HEK293 (cell line): ENCODE measurements at regions not wholly inside any gene's neighbourhood (a gene's known extent, or its start where the extent isn't known, plus 50 kb on each side); places are given as distances from the start of the nearest gene placed in this dataset.

Source experiments
- CTCF ChIA-PET: fragments of 350-600 bp; formaldehyde crosslinking; extraction: SDS; loops from one replicate; lab custom pipeline; 2021; ENCODE audit warnings: antibody characterized with exemption; lab: Yijun Ruan, JAX
- POLR2A ChIA-PET: fragments of 300-600 bp; formaldehyde crosslinking; extraction: SDS; loops from one replicate; lab custom pipeline; 2020; ENCODE audit warnings: antibody characterized with exemption, inconsistent platforms; lab: Yijun Ruan, JAX
- H3K27ac ChIP-seq: fragments of 200-500 bp; sonication (Bioruptor generic); 2 replicates; pipeline ENCODE4 v1.5.1; 2014; ENCODE audit warnings: low read depth, low read length, control low read depth, inconsistent platforms; ENCODE audit errors: extremely low read depth
- H3K36me3 ChIP-seq, 2 experiments: fragments of 200-500 bp in 1 of 2; sonication (Bioruptor generic) in 1 of 2; 1 replicate in 1 of 2; 2 replicates in 1 of 2; pipeline ENCODE4 v1.5.1; 2014 to 2017; ENCODE audit warnings: inconsistent platforms in 2 of 2, low read length in 2 of 2; ENCODE audit not compliant: control insufficient read depth in 2 of 2, insufficient read depth in 1 of 2
- H3K4me1 ChIP-seq: fragments of 200-500 bp; sonication (Bioruptor generic); 2 replicates; pipeline ENCODE4 v1.5.1; 2014; ENCODE audit warnings: mild to moderate bottlenecking, low read length, inconsistent platforms; ENCODE audit not compliant: control insufficient read depth, insufficient read depth
- H3K4me3 ChIP-seq: 2 replicates; pipeline ENCODE4 v1.5.1; 2011; ENCODE audit warnings: low read depth, mild to moderate bottlenecking, control low read depth, low read length, moderate library complexity
- H3K9me3 ChIP-seq: fragments of 200-500 bp; sonication (Bioruptor generic); 2 replicates; pipeline ENCODE4 v1.5.1; 2014; ENCODE audit warnings: low read depth, low read length, inconsistent platforms; ENCODE audit not compliant: control insufficient read depth, insufficient read depth
- IKZF3 ChIP-seq: fragments of 450-650 bp; IDR thresholded peaks from 2 replicates; pipeline ENCODE4 v1.5.0; 2018; ENCODE audit warnings: missing biosample characterization, mild to moderate bottlenecking, missing genetic modification characterization, moderate library complexity
- KLF1 ChIP-seq: fragments of 450-650 bp; formaldehyde crosslinking; IDR thresholded peaks from 2 replicates; pipeline ENCODE4 v1.5.1; 2016; ENCODE audit warnings: missing biosample characterization, missing genetic modification characterization
- KLF9 ChIP-seq: fragments of 450-650 bp; formaldehyde crosslinking; IDR thresholded peaks from 2 replicates; pipeline ENCODE4 v1.5.1; 2016; ENCODE audit warnings: missing biosample characterization, missing genetic modification characterization, low read depth
- PRDM1 ChIP-seq: fragments of 450-650 bp; formaldehyde crosslinking; IDR thresholded peaks from 2 replicates; pipeline ENCODE4; 2016; ENCODE audit warnings: missing biosample characterization, missing genetic modification characterization
- ZNF140 ChIP-seq: fragments of 450-650 bp; formaldehyde crosslinking; IDR thresholded peaks from 2 replicates; pipeline ENCODE4 v1.5.1; 2016; ENCODE audit warnings: missing biosample characterization, missing genetic modification characterization
- ZNF19 ChIP-seq: fragments of 450-650 bp; formaldehyde crosslinking; IDR thresholded peaks from 2 replicates; pipeline ENCODE4; 2016; ENCODE audit warnings: missing biosample characterization, missing genetic modification characterization, low read depth
- ZNF2 ChIP-seq: fragments of 450-650 bp; formaldehyde crosslinking; IDR thresholded peaks from 2 replicates; pipeline ENCODE4 v1.5.1; 2016; ENCODE audit warnings: missing biosample characterization, missing genetic modification characterization
- ZNF354C ChIP-seq: fragments of 450-650 bp; formaldehyde crosslinking; IDR thresholded peaks from 2 replicates; pipeline ENCODE4 v1.5.1; 2016; ENCODE audit warnings: missing biosample characterization, missing genetic modification characterization, low read depth, borderline replicate concordance
- ZNF548 ChIP-seq: fragments of 450-650 bp; formaldehyde crosslinking; IDR thresholded peaks from 2 replicates; pipeline ENCODE4 v1.5.1; 2016; ENCODE audit warnings: missing biosample characterization, missing genetic modification characterization
- ZNF558 ChIP-seq: fragments of 450-650 bp; formaldehyde crosslinking; IDR thresholded peaks from 2 replicates; pipeline ENCODE4 v1.5.1; 2016; ENCODE audit warnings: missing biosample characterization, missing genetic modification characterization
- ZNF600 ChIP-seq: fragments of 450-650 bp; formaldehyde crosslinking; IDR thresholded peaks from 2 replicates; pipeline ENCODE4 v1.5.1; 2016; ENCODE audit warnings: missing biosample characterization, missing genetic modification characterization
- ZNF623 ChIP-seq: fragments of 450-650 bp; formaldehyde crosslinking; IDR thresholded peaks from 2 replicates; pipeline ENCODE4 v1.5.1; 2016; ENCODE audit warnings: missing biosample characterization, missing genetic modification characterization
- ZNF768 ChIP-seq: fragments of 450-650 bp; formaldehyde crosslinking; IDR thresholded peaks from 2 replicates; pipeline ENCODE4 v1.5.1; 2018; ENCODE audit warnings: missing biosample characterization, mild to moderate bottlenecking, missing genetic modification characterization
- ZSCAN23 ChIP-seq: fragments of 450-650 bp; formaldehyde crosslinking; IDR thresholded peaks from 2 replicates; pipeline ENCODE4 v1.5.1; 2016; ENCODE audit warnings: missing biosample characterization, missing genetic modification characterization
- TF ChIP-seq, protein P1 (sequence below): fragments of 450-650 bp; formaldehyde crosslinking; IDR thresholded peaks from 2 replicates; pipeline ENCODE4 v1.5.1; 2016; ENCODE audit warnings: missing biosample characterization, missing genetic modification characterization
- TF ChIP-seq, protein P2 (sequence below): fragments of 450-650 bp; formaldehyde crosslinking; IDR thresholded peaks from 2 replicates; pipeline ENCODE4 v1.5.1; 2016; ENCODE audit warnings: missing biosample characterization, missing genetic modification characterization, low read depth
- TF ChIP-seq, protein P3 (sequence below): fragments of 450-650 bp; formaldehyde crosslinking; IDR thresholded peaks from 2 replicates; pipeline ENCODE4 v1.5.1; 2016; ENCODE audit warnings: missing biosample characterization, missing genetic modification characterization

DNA sequence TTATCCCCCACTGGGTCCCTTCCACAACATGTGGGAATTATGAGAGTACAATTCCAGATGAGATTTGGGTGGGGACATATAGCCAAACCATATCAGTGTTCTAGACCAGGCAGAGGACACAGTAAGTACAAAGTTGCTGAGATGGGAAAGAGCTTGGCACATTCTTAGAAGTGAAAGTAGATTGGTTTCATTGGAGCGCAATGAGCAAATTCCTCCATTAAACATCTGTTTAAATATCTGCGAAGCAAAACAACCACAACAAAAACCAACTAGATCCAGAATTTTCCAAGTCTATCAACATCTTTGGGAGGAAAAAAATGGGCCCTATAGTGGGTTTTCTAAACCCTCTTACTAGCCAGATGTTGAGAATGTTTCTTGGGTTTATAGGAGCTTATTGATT is 80.0 kb upstream of the STEAP1B start:
- POLR2A ChIA-PET: interaction anchor here (0.5 kb wide), 1 partner anchor 565 kb away, joined by 3 read pairs; no protein-coding TSS in a partner anchor
- H3K4me3 ChIP-seq: no peak overlapping the region
- no peaks in the 10 kb centered on the region for H3K36me3 ChIP-seq
- CTCF ChIA-PET: interaction anchor here (1.1 kb wide), 1 partner anchor 20 kb away, joined by 6 read pairs; no protein-coding TSS in a partner anchor
- no peak overlapping the region for H3K27ac ChIP-seq
- no peaks in the 10 kb centered on the region for H3K9me3 ChIP-seq
- TF ChIP-seq ZNF768 (tag by site-specific recombination): no peak
- no peak for TF ChIP-seq ZSCAN23 (tag by site-specific recombination)
- no peak for TF ChIP-seq KLF9 (tag by site-specific recombination)
- no peak for TF ChIP-seq ZNF2
- TF ChIP-seq IKZF3 (tag by site-specific recombination): no peak
- no peak for TF ChIP-seq KLF1 (tag by site-specific recombination)
- TF ChIP-seq ZNF600 (tag by site-specific recombination): no peak
- TF ChIP-seq, protein P1, sequence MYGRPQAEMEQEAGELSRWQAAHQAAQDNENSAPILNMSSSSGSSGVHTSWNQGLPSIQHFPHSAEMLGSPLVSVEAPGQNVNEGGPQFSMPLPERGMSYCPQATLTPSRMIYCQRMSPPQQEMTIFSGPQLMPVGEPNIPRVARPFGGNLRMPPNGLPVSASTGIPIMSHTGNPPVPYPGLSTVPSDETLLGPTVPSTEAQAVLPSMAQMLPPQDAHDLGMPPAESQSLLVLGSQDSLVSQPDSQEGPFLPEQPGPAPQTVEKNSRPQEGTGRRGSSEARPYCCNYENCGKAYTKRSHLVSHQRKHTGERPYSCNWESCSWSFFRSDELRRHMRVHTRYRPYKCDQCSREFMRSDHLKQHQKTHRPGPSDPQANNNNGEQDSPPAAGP: no peak
- TF ChIP-seq, protein P2, sequence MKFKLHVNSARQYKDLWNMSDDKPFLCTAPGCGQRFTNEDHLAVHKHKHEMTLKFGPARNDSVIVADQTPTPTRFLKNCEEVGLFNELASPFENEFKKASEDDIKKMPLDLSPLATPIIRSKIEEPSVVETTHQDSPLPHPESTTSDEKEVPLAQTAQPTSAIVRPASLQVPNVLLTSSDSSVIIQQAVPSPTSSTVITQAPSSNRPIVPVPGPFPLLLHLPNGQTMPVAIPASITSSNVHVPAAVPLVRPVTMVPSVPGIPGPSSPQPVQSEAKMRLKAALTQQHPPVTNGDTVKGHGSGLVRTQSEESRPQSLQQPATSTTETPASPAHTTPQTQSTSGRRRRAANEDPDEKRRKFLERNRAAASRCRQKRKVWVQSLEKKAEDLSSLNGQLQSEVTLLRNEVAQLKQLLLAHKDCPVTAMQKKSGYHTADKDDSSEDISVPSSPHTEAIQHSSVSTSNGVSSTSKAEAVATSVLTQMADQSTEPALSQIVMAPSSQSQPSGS (tag by site-specific recombination): no peak
- TF ChIP-seq ZNF548 (tag by site-specific recombination): no peak
- TF ChIP-seq ZNF354C (tag by site-specific recombination): no peak
- TF ChIP-seq ZNF623 (tag by site-specific recombination): no peak
- H3K4me1 ChIP-seq: peaks cover 3% of the 10 kb centered on the region; the same call in 1 of the 2 replicates

DNA sequence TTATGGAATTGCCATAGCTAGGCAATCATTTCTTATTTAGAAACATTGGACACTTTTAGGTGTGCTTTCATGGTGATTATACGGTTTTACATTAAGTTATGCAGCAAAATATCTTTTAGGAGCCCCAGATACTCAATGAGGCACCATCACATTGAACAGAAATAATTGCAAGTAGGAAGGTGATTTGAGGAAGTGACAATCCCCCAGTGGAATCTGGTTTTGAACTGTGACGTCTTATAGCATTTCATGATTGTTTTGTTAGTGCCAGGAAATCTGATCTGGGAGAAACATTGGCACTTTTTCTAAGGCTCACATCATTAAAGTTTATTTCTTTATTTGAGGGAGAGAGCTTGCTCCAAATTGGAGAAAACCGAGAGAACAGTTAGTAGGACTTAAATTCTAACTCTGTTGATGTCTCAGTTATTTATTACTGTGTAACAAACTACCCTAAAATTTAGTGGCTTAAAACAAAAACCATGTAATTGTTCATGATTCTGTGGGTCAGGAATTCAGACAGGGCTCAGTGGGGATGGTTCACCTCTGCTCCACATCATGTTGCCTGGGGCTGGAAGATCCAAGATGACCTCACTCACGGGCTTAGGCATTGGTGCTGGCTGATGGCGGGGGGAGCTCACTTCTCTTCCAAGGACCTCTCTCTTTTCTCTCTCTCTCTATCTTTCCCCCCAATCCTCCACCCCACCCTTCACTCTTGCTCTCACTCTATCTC is 78.2 kb upstream of the STEAP1B start:
- Histone ChIP-seq H3K27ac (no peak overlapping the region), H3K4me1 (peaks cover 3% of the 10 kb centered on the region; the same call in 1 of the 2 replicates), H3K4me3 (no peak overlapping the region), H3K36me3 (no peaks in the 10 kb centered on the region), H3K9me3 (no peaks in the 10 kb centered on the region)
- CTCF ChIA-PET: interaction anchor here (0.6 to 1.4 kb wide), 4 partner anchors 9 to 477 kb away, joined by 5 to 12 read pairs (median 8); partner anchors contain the start of gene IL6
- TF ChIP-seq PRDM1 (tag by site-specific recombination) (no peak), ZNF600 (tag by site-specific recombination) (0 out of 2 replicates have a peak, but pooled peaks have one; percentile 10), ZNF19 (no peak), ZNF558 (tag by site-specific recombination) (no peak), ZNF140 (no peak)
- TF ChIP-seq, protein P3, sequence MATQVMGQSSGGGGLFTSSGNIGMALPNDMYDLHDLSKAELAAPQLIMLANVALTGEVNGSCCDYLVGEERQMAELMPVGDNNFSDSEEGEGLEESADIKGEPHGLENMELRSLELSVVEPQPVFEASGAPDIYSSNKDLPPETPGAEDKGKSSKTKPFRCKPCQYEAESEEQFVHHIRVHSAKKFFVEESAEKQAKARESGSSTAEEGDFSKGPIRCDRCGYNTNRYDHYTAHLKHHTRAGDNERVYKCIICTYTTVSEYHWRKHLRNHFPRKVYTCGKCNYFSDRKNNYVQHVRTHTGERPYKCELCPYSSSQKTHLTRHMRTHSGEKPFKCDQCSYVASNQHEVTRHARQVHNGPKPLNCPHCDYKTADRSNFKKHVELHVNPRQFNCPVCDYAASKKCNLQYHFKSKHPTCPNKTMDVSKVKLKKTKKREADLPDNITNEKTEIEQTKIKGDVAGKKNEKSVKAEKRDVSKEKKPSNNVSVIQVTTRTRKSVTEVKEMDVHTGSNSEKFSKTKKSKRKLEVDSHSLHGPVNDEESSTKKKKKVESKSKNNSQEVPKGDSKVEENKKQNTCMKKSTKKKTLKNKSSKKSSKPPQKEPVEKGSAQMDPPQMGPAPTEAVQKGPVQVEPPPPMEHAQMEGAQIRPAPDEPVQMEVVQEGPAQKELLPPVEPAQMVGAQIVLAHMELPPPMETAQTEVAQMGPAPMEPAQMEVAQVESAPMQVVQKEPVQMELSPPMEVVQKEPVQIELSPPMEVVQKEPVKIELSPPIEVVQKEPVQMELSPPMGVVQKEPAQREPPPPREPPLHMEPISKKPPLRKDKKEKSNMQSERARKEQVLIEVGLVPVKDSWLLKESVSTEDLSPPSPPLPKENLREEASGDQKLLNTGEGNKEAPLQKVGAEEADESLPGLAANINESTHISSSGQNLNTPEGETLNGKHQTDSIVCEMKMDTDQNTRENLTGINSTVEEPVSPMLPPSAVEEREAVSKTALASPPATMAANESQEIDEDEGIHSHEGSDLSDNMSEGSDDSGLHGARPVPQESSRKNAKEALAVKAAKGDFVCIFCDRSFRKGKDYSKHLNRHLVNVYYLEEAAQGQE (tag by site-specific recombination): no peak
- POLR2A ChIA-PET: no interaction called here
